Ishikawa (cell line): ENCODE measurements at regions not wholly inside any gene's neighbourhood (a gene's known extent, or its start where the extent isn't known, plus 50 kb on each side); places are given as distances from the start of the nearest gene placed in this dataset.

Experiments
- RAD21 ChIP-seq: IDR thresholded peaks from 2 replicates; pipeline ENCODE4 v1.6.1; 2012; ENCODE audit warnings: low read depth
- REST ChIP-seq: IDR thresholded peaks from 2 replicates; pipeline ENCODE4 v1.6.1; 2012; ENCODE audit warnings: low read depth, mild to moderate bottlenecking
- TAF1 ChIP-seq: IDR thresholded peaks from 2 replicates; pipeline ENCODE4 v1.6.1; 2012; ENCODE audit warnings: low read depth, mild to moderate bottlenecking

- TF ChIP-seq RAD21 (no peak), TAF1 (no peak), REST (no peak)
Observed at GRCh38 chr4:164095313-164096110, 601.0 kb downstream of the TMA16 start.
